LNCaP clone FGC (cell line): ENCODE measurements at regions not wholly inside any gene's neighbourhood (a gene's known extent, or its start where the extent isn't known, plus 50 kb on each side); places are given as distances from the start of the nearest gene placed in this dataset.

Source experiments
- DNase-seq: peaks from one replicate; pipeline ENCODE4 v3.0.0-alpha.2; 2011; ENCODE audit warnings: low read depth
- H3K4me3 ChIP-seq: 2 replicates; pipeline ENCODE4 v1.5.1; 2011; ENCODE audit warnings: mild to moderate bottlenecking, low read depth, low read length, control low read depth
- TF ChIP-seq, protein P1 (sequence below): IDR thresholded peaks from 2 replicates; pipeline ENCODE4 v1.5.1; 2012; ENCODE audit warnings: mild to moderate bottlenecking; ENCODE audit not compliant: control insufficient read depth, insufficient read depth; ENCODE audit errors: extremely low read depth

GRCh38 chr1:81571946-81572345 lies 228.8 kb upstream of the ADGRL2 start:
- no peak overlapping the region for H3K4me3 ChIP-seq
- DNase-seq = no peak
- TF ChIP-seq, protein P1, sequence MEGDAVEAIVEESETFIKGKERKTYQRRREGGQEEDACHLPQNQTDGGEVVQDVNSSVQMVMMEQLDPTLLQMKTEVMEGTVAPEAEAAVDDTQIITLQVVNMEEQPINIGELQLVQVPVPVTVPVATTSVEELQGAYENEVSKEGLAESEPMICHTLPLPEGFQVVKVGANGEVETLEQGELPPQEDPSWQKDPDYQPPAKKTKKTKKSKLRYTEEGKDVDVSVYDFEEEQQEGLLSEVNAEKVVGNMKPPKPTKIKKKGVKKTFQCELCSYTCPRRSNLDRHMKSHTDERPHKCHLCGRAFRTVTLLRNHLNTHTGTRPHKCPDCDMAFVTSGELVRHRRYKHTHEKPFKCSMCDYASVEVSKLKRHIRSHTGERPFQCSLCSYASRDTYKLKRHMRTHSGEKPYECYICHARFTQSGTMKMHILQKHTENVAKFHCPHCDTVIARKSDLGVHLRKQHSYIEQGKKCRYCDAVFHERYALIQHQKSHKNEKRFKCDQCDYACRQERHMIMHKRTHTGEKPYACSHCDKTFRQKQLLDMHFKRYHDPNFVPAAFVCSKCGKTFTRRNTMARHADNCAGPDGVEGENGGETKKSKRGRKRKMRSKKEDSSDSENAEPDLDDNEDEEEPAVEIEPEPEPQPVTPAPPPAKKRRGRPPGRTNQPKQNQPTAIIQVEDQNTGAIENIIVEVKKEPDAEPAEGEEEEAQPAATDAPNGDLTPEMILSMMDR = no peak

GRCh38 chr1:81569761-81570160 lies 231.0 kb upstream of the ADGRL2 start:
- no peak for DNase-seq
- no peak overlapping the region for H3K4me3 ChIP-seq
- TF ChIP-seq, protein P1 = no peak

DNA sequence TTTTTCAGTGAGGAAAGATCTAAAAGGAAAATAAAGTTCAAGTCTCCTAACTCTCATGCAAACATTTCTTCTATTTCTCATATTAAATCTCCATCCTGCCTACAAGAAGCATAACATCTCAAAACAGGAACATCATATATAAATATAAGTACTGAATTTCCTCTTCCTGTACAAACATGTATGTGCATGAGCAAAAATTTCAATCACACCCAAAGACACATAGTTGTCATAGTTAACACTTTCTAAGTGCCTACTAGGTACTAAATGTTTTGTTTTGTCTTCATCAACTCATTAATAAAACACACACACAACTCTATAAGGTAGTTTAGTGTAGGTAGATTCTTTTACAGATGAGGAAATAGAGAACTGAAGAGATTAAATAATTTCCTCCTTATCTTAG lies 237.1 kb upstream of the ADGRL2 start:
- H3K4me3 ChIP-seq = no peak overlapping the region
- TF ChIP-seq, protein P1 = no peak
- DNase-seq = no peak

DNA sequence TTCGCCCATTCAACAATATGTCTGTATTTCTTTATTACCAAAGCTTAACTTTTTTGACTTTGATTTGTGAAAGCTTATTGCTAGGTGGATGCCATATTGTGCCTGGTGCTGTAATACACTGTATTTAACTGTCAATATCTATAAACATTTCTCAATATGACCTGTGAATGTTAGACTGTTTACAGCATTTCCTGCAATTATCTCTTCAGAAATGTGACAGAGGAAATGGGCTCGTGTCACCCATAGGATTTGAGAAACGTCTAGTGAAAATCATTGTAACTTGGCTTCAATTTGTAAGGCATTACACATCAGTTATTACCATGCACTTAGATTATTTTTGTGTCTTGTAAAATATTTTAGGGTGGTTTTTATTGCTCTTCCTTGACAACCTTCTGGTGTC lies 237.8 kb upstream of the ADGRL2 start:
- no peak for DNase-seq
- TF ChIP-seq, protein P1 = no peak
- H3K4me3 ChIP-seq = no peak overlapping the region

DNA sequence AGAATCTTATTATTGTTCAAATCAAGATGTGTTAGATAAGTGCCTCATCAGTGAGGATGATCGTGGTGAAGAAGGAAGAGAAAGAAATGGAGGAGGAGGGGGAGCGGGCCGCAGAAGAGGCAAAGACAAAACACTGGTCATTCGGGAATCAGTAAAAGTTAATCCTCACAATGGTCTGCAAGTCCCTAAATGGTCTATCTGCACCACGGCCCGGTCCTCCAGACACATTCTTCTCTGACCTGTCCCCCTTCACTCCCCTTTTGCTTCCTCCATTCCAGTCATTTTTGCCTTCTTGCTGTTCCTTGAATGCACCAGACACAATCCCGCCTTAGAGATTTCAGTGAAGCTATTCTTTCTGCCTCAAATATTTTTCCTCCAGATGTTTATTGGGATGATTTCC lies 240.1 kb upstream of the ADGRL2 start:
- DNase-seq = no peak
- TF ChIP-seq, protein P1 = no peak
- no peak overlapping the region for H3K4me3 ChIP-seq

DNA sequence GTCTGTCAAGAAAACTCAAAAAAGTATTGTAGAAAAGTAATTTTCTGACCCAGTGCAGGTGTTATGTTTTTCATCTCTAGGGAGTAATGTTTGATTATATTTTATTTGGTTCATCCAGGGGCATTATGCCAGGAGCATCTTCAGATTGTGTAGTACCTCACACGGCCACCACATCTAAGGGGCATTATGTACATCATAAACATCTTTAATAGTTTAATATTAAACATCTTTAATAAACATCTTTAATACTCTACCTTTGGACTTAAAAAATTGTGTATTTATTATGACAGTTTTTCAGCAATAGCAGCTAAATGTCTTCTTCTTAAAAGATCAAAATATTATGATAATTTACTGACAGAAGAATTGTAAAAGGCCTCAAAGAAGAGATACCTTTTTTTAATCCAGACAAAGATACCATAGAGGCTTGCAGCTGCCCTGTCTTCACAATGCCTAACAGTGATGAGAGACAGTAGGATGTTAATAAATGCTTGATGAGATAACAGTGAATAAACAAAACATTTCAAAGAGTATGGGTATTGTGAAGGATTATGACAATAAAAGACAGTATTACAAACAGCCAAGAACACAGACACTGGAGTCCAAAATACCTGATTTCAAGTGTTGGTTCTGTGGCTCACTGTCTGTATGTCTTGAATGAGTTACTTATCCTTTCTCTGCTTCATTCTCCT lies 240.9 kb upstream of the ADGRL2 start:
- H3K4me3 ChIP-seq = no peak overlapping the region
- TF ChIP-seq, protein P1 = no peak; the same call in 1 of the 2 replicates
- peak; percentile 89 for DNase-seq

- TF ChIP-seq, protein P1 = no peak
- H3K4me3 ChIP-seq = no peak overlapping the region
- no peak for DNase-seq
Measured at GRCh38 chr1:81558291-81559076, 242.2 kb upstream of the ADGRL2 start.
